ENCODE measurements at regions not wholly inside any gene's neighbourhood (a gene's known extent, or its start where the extent isn't known, plus 50 kb on each side); places are given as distances from the start of the nearest gene placed in this dataset.

DNA sequence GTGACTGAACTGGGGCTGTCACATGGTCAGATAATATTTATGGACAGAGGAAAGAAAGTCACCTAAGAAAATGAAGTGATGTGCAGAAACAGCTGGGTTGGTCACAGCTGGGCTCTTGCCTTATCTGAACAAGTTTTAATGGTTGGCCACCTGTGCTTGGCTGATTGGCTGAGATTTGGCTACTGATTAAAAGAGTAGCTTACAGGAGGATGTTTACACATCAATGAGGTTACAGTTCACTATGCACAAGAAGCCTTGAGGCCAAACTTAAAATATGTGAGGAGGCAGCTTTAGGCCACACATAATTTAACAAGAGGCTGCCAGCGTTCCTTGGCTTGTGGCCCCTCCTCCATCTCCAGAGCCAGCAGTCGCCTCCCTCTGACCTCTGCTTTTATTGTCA lies 99.2 kb upstream of the C1QTNF9B start:
- no peak for DNase-seq

GRCh38 chr13:23999424-23999823 lies 102.1 kb upstream of the C1QTNF9B start:
- H3K79me2 ChIP-seq (ENCODE audit: low read length), result no peaks in the 10 kb centered on the region

More for the DNA sequence above, 99.2 kb upstream of the C1QTNF9B start:
- Histone ChIP-seq H4K20me1 (ENCODE audit: insufficient read depth, low read depth, low read length) (no peaks in the 10 kb centered on the region), H3K9me3 (ENCODE audit: low read length) (no peaks in the 10 kb centered on the region), H3K79me2 (ENCODE audit: low read length) (no peaks in the 10 kb centered on the region), H3K36me3 (ENCODE audit: insufficient read depth, low read length) (no peaks in the 10 kb centered on the region), H3K4me1 (ENCODE audit: low read length) (peaks cover 2% of the 10 kb centered on the region; the same call in 1 of the 2 replicates), H2AFZ (ENCODE audit: low read length) (no peak overlapping the region), H3K4me3 (ENCODE audit: low read length) (no peak overlapping the region), H3K4me2 (ENCODE audit: low read depth, low read length, poor library complexity, severe bottlenecking) (no peak overlapping the region), H3K27ac (ENCODE audit: low read length) (no peak overlapping the region), H3K27me3 (ENCODE audit: low read length) (no peaks in the 10 kb centered on the region), H3K9ac (ENCODE audit: low read length) (no peak overlapping the region), H3K9me2 (replicated peaks; ENCODE audit: insufficient read depth, low read length) (no peaks in the 10 kb centered on the region)

DNA sequence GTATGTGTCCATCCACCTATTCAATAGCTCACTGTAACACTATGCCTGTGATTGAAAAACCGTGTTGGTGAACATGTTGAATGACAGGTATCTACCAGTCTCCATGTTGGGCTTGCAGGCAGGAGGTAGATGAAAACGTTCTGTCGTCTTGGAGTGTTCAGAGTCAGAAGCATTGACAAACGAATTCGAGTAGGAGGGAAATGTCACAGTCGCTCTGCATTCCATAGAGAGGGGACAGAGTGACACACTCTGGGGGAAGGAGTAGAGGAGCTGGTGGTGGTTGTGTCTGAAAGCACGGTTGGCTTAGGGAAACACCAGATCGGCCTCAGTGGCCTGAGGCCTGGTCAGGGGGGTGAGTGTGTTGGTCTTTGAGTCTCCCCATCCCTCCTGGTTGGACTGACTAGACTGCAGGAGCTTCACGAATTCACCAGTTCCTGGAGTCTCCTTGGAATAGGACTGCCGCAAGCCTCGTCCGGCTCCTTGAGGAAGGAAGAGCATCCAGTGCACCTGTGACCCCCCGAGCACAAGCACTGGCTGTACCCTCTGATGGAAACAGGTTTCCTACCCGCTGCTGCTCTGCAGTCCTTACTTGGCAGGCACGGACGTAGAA lies 105.0 kb upstream of the C1QTNF9B start:
- DNase-seq, result no peak
- H3K9ac ChIP-seq (ENCODE audit: low read length), result no peak overlapping the region
- no peak overlapping the region for H3K4me2 ChIP-seq (ENCODE audit: low read depth, low read length, poor library complexity, severe bottlenecking)
- H3K36me3 ChIP-seq (ENCODE audit: insufficient read depth, low read length), result no peaks in the 10 kb centered on the region
- no peak overlapping the region for H2AFZ ChIP-seq (ENCODE audit: low read length)
- H3K4me1 ChIP-seq (ENCODE audit: low read length), result peaks cover 2% of the 10 kb centered on the region; the same call in 1 of the 2 replicates
- no peaks in the 10 kb centered on the region for H4K20me1 ChIP-seq (ENCODE audit: insufficient read depth, low read depth, low read length)
- no peaks in the 10 kb centered on the region for H3K9me2 ChIP-seq (replicated peaks; ENCODE audit: insufficient read depth, low read length)
- H3K27ac ChIP-seq (ENCODE audit: low read length), result no peak overlapping the region
- H3K4me3 ChIP-seq (ENCODE audit: low read length), result no peak overlapping the region
- H3K79me2 ChIP-seq (ENCODE audit: low read length), result no peaks in the 10 kb centered on the region
- no peaks in the 10 kb centered on the region for H3K9me3 ChIP-seq (ENCODE audit: low read length)
- H3K27me3 ChIP-seq (ENCODE audit: low read length), result no peaks in the 10 kb centered on the region

More at GRCh38 chr13:23999424-23999823, 102.1 kb upstream of the C1QTNF9B start:
- DNase-seq, result no peak
- Histone ChIP-seq H2AFZ (ENCODE audit: low read length) (no peak overlapping the region), H3K9me3 (ENCODE audit: low read length) (no peaks in the 10 kb centered on the region), H4K20me1 (ENCODE audit: insufficient read depth, low read depth, low read length) (no peaks in the 10 kb centered on the region), H3K4me1 (ENCODE audit: low read length) (peaks cover 2% of the 10 kb centered on the region; the same call in 1 of the 2 replicates), H3K9me2 (replicated peaks; ENCODE audit: insufficient read depth, low read length) (no peaks in the 10 kb centered on the region), H3K27me3 (ENCODE audit: low read length) (no peaks in the 10 kb centered on the region), H3K27ac (ENCODE audit: low read length) (no peak overlapping the region), H3K4me2 (ENCODE audit: low read depth, low read length, poor library complexity, severe bottlenecking) (no peak overlapping the region), H3K4me3 (ENCODE audit: low read length) (no peak overlapping the region), H3K9ac (ENCODE audit: low read length) (no peak overlapping the region), H3K36me3 (ENCODE audit: insufficient read depth, low read length) (no peaks in the 10 kb centered on the region)

DNA sequence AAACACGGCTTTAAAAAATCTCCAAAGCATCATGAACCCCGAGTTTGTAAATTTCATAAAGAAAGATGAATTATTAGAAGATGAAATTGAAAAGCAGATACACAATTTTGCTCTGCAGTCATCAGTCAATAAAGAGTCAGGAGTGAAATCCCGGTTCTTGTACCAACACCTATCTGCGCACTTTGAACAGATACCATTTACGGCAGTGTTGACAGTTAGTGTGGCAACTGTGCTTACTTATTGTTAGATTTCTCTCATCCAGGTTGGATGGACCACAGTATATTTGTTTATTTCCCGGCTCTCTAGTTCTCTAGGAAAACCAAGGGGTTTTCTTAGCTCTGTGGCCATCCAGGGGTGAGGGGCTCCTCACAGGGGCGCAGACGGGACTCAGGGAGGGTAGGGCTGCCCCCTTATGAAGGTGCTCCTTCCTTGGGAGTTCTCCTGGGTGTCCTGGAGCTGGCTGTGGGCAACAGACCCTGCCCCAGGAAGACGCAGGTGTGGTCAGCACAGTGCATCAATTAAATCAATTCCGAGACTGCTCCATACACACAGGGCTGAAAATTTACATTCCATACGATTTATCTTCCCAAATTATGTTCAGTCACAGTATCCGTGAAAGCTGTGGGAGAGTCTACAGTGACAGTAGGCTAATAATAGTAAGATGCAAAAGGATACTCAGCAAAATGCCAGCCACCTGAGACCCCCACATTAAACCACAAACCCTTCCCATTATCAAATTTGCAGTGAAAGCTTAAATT lies 107.0 kb upstream of the C1QTNF9B start:
- Histone ChIP-seq H3K9me2 (replicated peaks; ENCODE audit: insufficient read depth, low read length) (no peaks in the 10 kb centered on the region), H3K4me2 (ENCODE audit: low read depth, low read length, poor library complexity, severe bottlenecking) (no peak overlapping the region), H3K27ac (ENCODE audit: low read length) (no peak overlapping the region), H2AFZ (ENCODE audit: low read length) (no peak overlapping the region), H3K4me3 (ENCODE audit: low read length) (no peak overlapping the region), H3K4me1 (ENCODE audit: low read length) (peaks cover 2% of the 10 kb centered on the region; the same call in 1 of the 2 replicates), H3K9me3 (ENCODE audit: low read length) (no peaks in the 10 kb centered on the region), H3K9ac (ENCODE audit: low read length) (no peak overlapping the region), H3K79me2 (ENCODE audit: low read length) (no peaks in the 10 kb centered on the region), H4K20me1 (ENCODE audit: insufficient read depth, low read depth, low read length) (no peaks in the 10 kb centered on the region), H3K36me3 (ENCODE audit: insufficient read depth, low read length) (no peaks in the 10 kb centered on the region), H3K27me3 (ENCODE audit: low read length) (no peaks in the 10 kb centered on the region)
- no peak for DNase-seq

DNA sequence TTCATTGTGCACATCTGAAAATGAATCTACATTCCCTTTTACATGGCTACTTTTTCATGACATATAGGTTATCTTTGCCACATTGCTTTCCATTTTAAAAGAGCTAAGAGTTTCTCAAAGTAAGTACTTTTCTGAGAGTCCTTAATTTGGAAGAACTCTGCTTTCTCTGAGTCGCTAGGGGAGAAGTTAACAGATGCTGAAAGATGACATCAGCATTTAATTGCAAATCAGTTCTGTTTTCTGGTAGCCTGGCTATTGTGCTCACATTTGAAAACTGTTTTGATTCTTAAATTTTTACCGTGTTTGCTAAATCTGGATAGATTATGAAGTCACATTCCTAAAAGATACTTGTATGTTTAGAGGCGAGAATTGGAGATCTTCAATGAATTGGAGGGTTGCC lies 107.7 kb upstream of the C1QTNF9B start:
- Histone ChIP-seq H3K9ac (ENCODE audit: low read length) (no peak overlapping the region), H3K4me2 (ENCODE audit: low read depth, low read length, poor library complexity, severe bottlenecking) (no peak overlapping the region), H2AFZ (ENCODE audit: low read length) (no peak overlapping the region), H3K27me3 (ENCODE audit: low read length) (no peaks in the 10 kb centered on the region), H3K4me3 (ENCODE audit: low read length) (no peak overlapping the region), H3K4me1 (ENCODE audit: low read length) (no peaks in the 10 kb centered on the region), H4K20me1 (ENCODE audit: insufficient read depth, low read depth, low read length) (no peaks in the 10 kb centered on the region), H3K79me2 (ENCODE audit: low read length) (no peaks in the 10 kb centered on the region), H3K9me3 (ENCODE audit: low read length) (no peaks in the 10 kb centered on the region), H3K9me2 (replicated peaks; ENCODE audit: insufficient read depth, low read length) (no peaks in the 10 kb centered on the region), H3K36me3 (ENCODE audit: insufficient read depth, low read length) (no peaks in the 10 kb centered on the region), H3K27ac (ENCODE audit: low read length) (no peak overlapping the region)
- DNase-seq, result no peak

DNA sequence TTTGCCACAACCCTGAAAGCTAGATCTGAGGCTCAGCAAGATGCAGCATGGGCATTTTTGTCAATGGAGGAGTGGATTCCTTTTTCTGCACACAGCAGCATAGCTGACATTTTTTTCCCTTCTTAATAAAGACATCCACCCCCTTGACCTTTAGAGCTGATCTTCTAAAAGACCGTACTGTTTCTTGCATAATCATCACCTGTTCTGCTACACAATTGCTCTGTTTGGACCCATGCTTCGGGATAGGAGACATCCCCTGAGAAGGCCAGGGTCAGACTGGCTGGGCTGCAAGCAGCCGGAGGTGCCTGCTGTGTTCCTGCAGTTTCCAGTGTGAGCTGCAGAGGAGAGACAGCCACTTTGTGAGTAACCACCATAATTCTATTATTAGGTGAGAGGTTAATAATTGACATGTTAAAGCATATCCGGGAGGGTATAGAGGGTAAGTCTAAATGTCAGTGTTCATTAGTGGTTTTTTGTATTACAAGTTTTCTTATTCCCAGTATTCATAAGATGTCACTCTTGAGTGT lies 108.5 kb upstream of the C1QTNF9B start:
- H3K9ac ChIP-seq (ENCODE audit: low read length), result no peak overlapping the region
- no peak for DNase-seq
- H3K9me3 ChIP-seq (ENCODE audit: low read length), result no peaks in the 10 kb centered on the region

DNA sequence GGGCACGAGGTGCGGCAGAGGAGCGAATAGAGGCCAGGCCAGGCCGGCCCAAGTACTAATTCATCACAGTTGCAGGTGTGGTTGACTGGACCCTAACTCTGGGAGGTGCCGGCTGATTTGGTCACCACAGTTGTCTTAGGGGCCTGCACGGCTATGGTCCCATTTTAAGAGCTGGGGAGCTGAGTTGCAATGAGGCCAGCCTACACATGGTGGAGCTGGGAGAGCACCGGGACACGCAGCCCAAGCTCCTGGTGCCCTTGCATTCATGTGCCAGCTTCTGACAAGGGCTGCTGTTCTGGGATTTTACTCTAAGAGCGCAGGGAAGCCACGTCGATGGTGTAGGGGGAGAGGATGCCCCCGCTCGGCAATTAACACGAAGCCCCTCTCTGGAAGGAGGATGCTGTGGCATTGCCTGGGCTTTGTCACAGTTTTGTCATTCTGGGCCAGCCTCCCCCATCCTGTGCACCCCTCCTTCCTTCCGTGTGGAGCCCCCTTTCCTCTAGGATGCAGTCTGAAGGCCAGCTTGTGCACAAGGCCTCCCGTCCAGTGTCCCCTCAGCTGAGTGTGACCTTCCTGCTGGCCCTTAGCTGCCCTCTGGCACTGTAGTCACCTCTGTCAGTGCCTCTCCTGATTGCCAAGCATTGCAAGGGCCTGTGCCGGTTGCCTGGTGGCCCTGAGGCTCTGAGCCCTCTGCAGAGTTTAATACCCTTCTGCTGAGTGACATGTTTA lies 109.4 kb upstream of the C1QTNF9B start:
- H3K4me3 ChIP-seq (ENCODE audit: low read length), result no peak overlapping the region
- H2AFZ ChIP-seq (ENCODE audit: low read length), result no peak overlapping the region
- H3K9me2 ChIP-seq (replicated peaks; ENCODE audit: insufficient read depth, low read length), result no peaks in the 10 kb centered on the region
- no peaks in the 10 kb centered on the region for H3K9me3 ChIP-seq (ENCODE audit: low read length)
- no peak overlapping the region for H3K4me2 ChIP-seq (ENCODE audit: low read depth, low read length, poor library complexity, severe bottlenecking)
- H3K27ac ChIP-seq (ENCODE audit: low read length), result no peak overlapping the region
- H3K9ac ChIP-seq (ENCODE audit: low read length), result no peak overlapping the region
- H3K36me3 ChIP-seq (ENCODE audit: insufficient read depth, low read length), result no peaks in the 10 kb centered on the region
- H3K79me2 ChIP-seq (ENCODE audit: low read length), result no peaks in the 10 kb centered on the region
- no peaks in the 10 kb centered on the region for H3K4me1 ChIP-seq (ENCODE audit: low read length)
- DNase-seq, result no peak
- no peaks in the 10 kb centered on the region for H3K27me3 ChIP-seq (ENCODE audit: low read length)
- H4K20me1 ChIP-seq (ENCODE audit: insufficient read depth, low read depth, low read length), result no peaks in the 10 kb centered on the region

More for the DNA sequence above, 108.5 kb upstream of the C1QTNF9B start:
- Histone ChIP-seq H3K9me2 (replicated peaks; ENCODE audit: insufficient read depth, low read length) (no peaks in the 10 kb centered on the region), H4K20me1 (ENCODE audit: insufficient read depth, low read depth, low read length) (no peaks in the 10 kb centered on the region), H3K27ac (ENCODE audit: low read length) (no peak overlapping the region), H3K36me3 (ENCODE audit: insufficient read depth, low read length) (no peaks in the 10 kb centered on the region), H3K27me3 (ENCODE audit: low read length) (no peaks in the 10 kb centered on the region), H3K4me3 (ENCODE audit: low read length) (no peak overlapping the region), H3K79me2 (ENCODE audit: low read length) (no peaks in the 10 kb centered on the region), H3K4me1 (ENCODE audit: low read length) (no peaks in the 10 kb centered on the region), H2AFZ (ENCODE audit: low read length) (no peak overlapping the region), H3K4me2 (ENCODE audit: low read depth, low read length, poor library complexity, severe bottlenecking) (no peak overlapping the region)
